ENCODE measurements at regions not wholly inside any gene's neighbourhood (a gene's known extent, or its start where the extent isn't known, plus 50 kb on each side); places are given as distances from the start of the nearest gene placed in this dataset.

- TF ChIP-seq REST (IDR thresholded peaks at IDR 0.05; ENCODE audit: unreplicated experiment) (no peak), STAT1 (IDR thresholded peaks at IDR 0.05; ENCODE audit: unreplicated experiment) (no peak), POLR2AphosphoS5 (IDR thresholded peaks at IDR 0.05; ENCODE audit: low read depth) (no peak), NANOG (IDR thresholded peaks at IDR 0.05; ENCODE audit: borderline replicate concordance) (no peak), JUNB (IDR thresholded peaks at IDR 0.05; ENCODE audit: unreplicated experiment) (no peak), CREB1 (CRISPR knock-in tag; IDR thresholded peaks at IDR 0.05; ENCODE audit: low read depth) (no peak), ZNF331 (CRISPR knock-in tag; IDR thresholded peaks at IDR 0.05; ENCODE audit: low read depth) (no peak), CTCF (conservative IDR thresholded peaks at IDR 0.05; ENCODE audit: low read depth in 2 of 2) (no peak), EZH2phosphoT487 (IDR thresholded peaks at IDR 0.05; ENCODE audit: unreplicated experiment) (no peak)
- TF ChIP-seq, protein P1, sequence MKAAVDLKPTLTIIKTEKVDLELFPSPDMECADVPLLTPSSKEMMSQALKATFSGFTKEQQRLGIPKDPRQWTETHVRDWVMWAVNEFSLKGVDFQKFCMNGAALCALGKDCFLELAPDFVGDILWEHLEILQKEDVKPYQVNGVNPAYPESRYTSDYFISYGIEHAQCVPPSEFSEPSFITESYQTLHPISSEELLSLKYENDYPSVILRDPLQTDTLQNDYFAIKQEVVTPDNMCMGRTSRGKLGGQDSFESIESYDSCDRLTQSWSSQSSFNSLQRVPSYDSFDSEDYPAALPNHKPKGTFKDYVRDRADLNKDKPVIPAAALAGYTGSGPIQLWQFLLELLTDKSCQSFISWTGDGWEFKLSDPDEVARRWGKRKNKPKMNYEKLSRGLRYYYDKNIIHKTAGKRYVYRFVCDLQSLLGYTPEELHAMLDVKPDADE (IDR thresholded peaks at IDR 0.05) = no peak
These were observed 146.9 kb upstream of the SLC10A2 start (continued) for GRCh38 chr13:103213152-103213551.

- Mint-ChIP-seq H3K27ac (no peak overlapping the region), H3K27me3 (ENCODE audit: insufficient read depth, low read depth, poor library complexity) (peaks cover 3% of the 10 kb centered on the region), H3K9me3 (no peaks in the 10 kb centered on the region), H3K36me3 (ENCODE audit: low read depth) (no peaks in the 10 kb centered on the region), H3K4me3 (no peak overlapping the region), H3K4me1 (no peaks in the 10 kb centered on the region; the same call in 1 of the 3 replicates)
- Histone ChIP-seq H3K4me1 (ENCODE audit: insufficient read depth) (no peaks in the 10 kb centered on the region), H3K36me3 (ENCODE audit: insufficient read depth) (no peaks in the 10 kb centered on the region), H3K79me2 (replicated peaks; ENCODE audit: insufficient read depth) (no peaks in the 10 kb centered on the region), H3K27me3 (ENCODE audit: insufficient read depth) (no peaks in the 10 kb centered on the region), H2AFZ (no peak overlapping the region), H3K4me2 (no peak overlapping the region), H3F3A (replicated peaks; ENCODE audit: low read depth) (no peaks in the 10 kb centered on the region), H3K27ac (ENCODE audit: low read depth) (no peak overlapping the region), H4K20me1 (replicated peaks; ENCODE audit: insufficient read depth) (no peaks in the 10 kb centered on the region), H3K9me2 (ENCODE audit: insufficient read depth) (no peaks in the 10 kb centered on the region), H3K4me3 (no peak overlapping the region)
- ATAC-seq (no peak), DNase-seq (ENCODE audit: low spot score) (no peak)
- TF ChIP-seq REST (IDR thresholded peaks at IDR 0.05; ENCODE audit: unreplicated experiment) (no peak), NANOG (IDR thresholded peaks at IDR 0.05; ENCODE audit: borderline replicate concordance) (no peak), STAT1 (IDR thresholded peaks at IDR 0.05; ENCODE audit: unreplicated experiment) (no peak), POLR2AphosphoS5 (IDR thresholded peaks at IDR 0.05; ENCODE audit: low read depth) (no peak), EZH2 (IDR thresholded peaks at IDR 0.05; ENCODE audit: low read depth, unreplicated experiment) (no peak), CREB1 (CRISPR knock-in tag; IDR thresholded peaks at IDR 0.05; ENCODE audit: low read depth) (no peak), CTCF (conservative IDR thresholded peaks at IDR 0.05; ENCODE audit: low read depth in 2 of 2) (no peak), ZNF114 (CRISPR knock-in tag; IDR thresholded peaks at IDR 0.05) (no peak), EZH2phosphoT487 (IDR thresholded peaks at IDR 0.05; ENCODE audit: unreplicated experiment) (no peak)
- TF ChIP-seq, protein P1 (IDR thresholded peaks at IDR 0.05) = no peak
These were observed 144.1 kb upstream of the SLC10A2 start for GRCh38 chr13:103210348-103210747.

All from GM23338 (cell line).